H9 (cell line): ENCODE measurements at regions not wholly inside any gene's neighbourhood (a gene's known extent, or its start where the extent isn't known, plus 50 kb on each side); places are given as distances from the start of the nearest gene placed in this dataset.

ENCODE experiments used
- DNase-seq: peaks from one replicate; pipeline ENCODE4 v3.0.0-alpha.2; 2017
- H2AFZ ChIP-seq: one replicate; pipeline ENCODE4 v1.6.1; 2013; ENCODE audit warnings: mild to moderate bottlenecking, low read length, control low read depth, moderate library complexity
- H2AK5ac ChIP-seq: 2 replicates; pipeline ENCODE4 v1.6.1; 2013; ENCODE audit warnings: low read length, control low read depth, mixed read lengths; ENCODE audit not compliant: insufficient read length
- H2BK120ac ChIP-seq: one replicate; pipeline ENCODE4 v1.6.1; 2013; ENCODE audit warnings: low read depth, mild to moderate bottlenecking, low read length, control low read depth, inconsistent platforms; ENCODE audit not compliant: poor library complexity, severe bottlenecking
- H2BK12ac ChIP-seq: 2 replicates; pipeline ENCODE4 v1.6.1; 2013; ENCODE audit warnings: low read length, control low read depth, mixed read lengths, low read depth; ENCODE audit not compliant: insufficient read length
- H2BK15ac ChIP-seq: 2 replicates; pipeline ENCODE4 v1.6.1; 2013; ENCODE audit warnings: low read depth, low read length, control low read depth
- H2BK20ac ChIP-seq: one replicate; pipeline ENCODE4 v1.6.1; 2013; ENCODE audit warnings: low read depth, mild to moderate bottlenecking, low read length, control low read depth, inconsistent platforms; ENCODE audit not compliant: poor library complexity, severe bottlenecking
- H2BK5ac ChIP-seq: 2 replicates; pipeline ENCODE4 v1.6.1; 2013; ENCODE audit warnings: low read length, control low read depth, mixed read lengths; ENCODE audit not compliant: insufficient read length
- H3K14ac ChIP-seq: 2 replicates; pipeline ENCODE4 v1.6.1; 2013; ENCODE audit warnings: low read length, control low read depth; ENCODE audit not compliant: insufficient read depth
- H3K18ac ChIP-seq: 2 replicates; pipeline ENCODE4 v1.6.1; 2013; ENCODE audit warnings: low read depth, mild to moderate bottlenecking, mixed read lengths, low read length, control low read depth; ENCODE audit not compliant: insufficient read length
- H3K23ac ChIP-seq: 2 replicates; pipeline ENCODE4 v1.6.1; 2013; ENCODE audit warnings: low read length, control low read depth, mixed read lengths, low read depth; ENCODE audit not compliant: insufficient read length
- H3K23me2 ChIP-seq: 2 replicates; pipeline ENCODE4 v1.6.1; 2013; ENCODE audit warnings: low read depth, mild to moderate bottlenecking, mixed read lengths, low read length, control low read depth; ENCODE audit not compliant: insufficient read length, poor library complexity, severe bottlenecking
- H3K27ac ChIP-seq: 2 replicates; pipeline ENCODE4 v1.5.1; 2013; ENCODE audit warnings: low read length, control low read depth, mixed read lengths, low read depth; ENCODE audit not compliant: insufficient read length
- H3K27me3 ChIP-seq: 2 replicates; pipeline ENCODE4 v1.6.1; 2013; ENCODE audit warnings: low read length, control low read depth, inconsistent platforms; ENCODE audit not compliant: insufficient read depth
- H3K4ac ChIP-seq: 2 replicates; pipeline ENCODE4 v1.6.1; 2013; ENCODE audit warnings: low read depth, mild to moderate bottlenecking, control low read depth, inconsistent platforms, low read length, moderate library complexity
- H3K4me1 ChIP-seq: 2 replicates; pipeline ENCODE4 v1.6.1; 2013; ENCODE audit warnings: low read length, control low read depth, inconsistent platforms; ENCODE audit not compliant: insufficient read depth
- H3K4me2 ChIP-seq: 2 replicates; pipeline ENCODE4 v1.6.1; 2013; ENCODE audit warnings: low read length, control low read depth, mixed read lengths; ENCODE audit not compliant: insufficient read length, insufficient read depth
- H3K56ac ChIP-seq: 2 replicates; pipeline ENCODE4 v1.6.1; 2013; ENCODE audit warnings: low read depth, mild to moderate bottlenecking, mixed read lengths, low read length, control low read depth; ENCODE audit not compliant: insufficient read length
- H3K79me1 ChIP-seq: 2 replicates; pipeline ENCODE4 v1.6.1; 2013; ENCODE audit warnings: low read depth, mild to moderate bottlenecking, moderate library complexity, low read length, control low read depth, inconsistent platforms; ENCODE audit not compliant: insufficient read depth, poor library complexity, severe bottlenecking
- H3K79me2 ChIP-seq: 2 replicates; pipeline ENCODE4 v1.6.1; 2013; ENCODE audit warnings: low read length, control low read depth, inconsistent platforms; ENCODE audit not compliant: insufficient read depth
- H3K9ac ChIP-seq: 2 replicates; pipeline ENCODE4 v1.6.1; 2013; ENCODE audit warnings: low read length, control low read depth, mixed read lengths; ENCODE audit not compliant: insufficient read length; ENCODE audit errors: extremely low read depth
- H3K9me3 ChIP-seq: one replicate; pipeline ENCODE4 v1.6.1; 2013; ENCODE audit warnings: low read depth, low read length, inconsistent platforms; ENCODE audit not compliant: control insufficient read depth
- H3T11ph ChIP-seq: one replicate; pipeline ENCODE4 v1.6.1; 2013; ENCODE audit warnings: mild to moderate bottlenecking, low read length, control low read depth, inconsistent platforms
- H4K20me1 ChIP-seq: one replicate; pipeline ENCODE4 v1.6.1; 2013; ENCODE audit not compliant: control insufficient read depth, insufficient read length, insufficient read depth
- H4K5ac ChIP-seq: 2 replicates; pipeline ENCODE4 v1.6.1; 2013; ENCODE audit warnings: low read depth, mild to moderate bottlenecking, mixed read lengths, low read length, control low read depth; ENCODE audit not compliant: insufficient read length
- H4K8ac ChIP-seq: replicated peaks from 2 replicates; pipeline ENCODE4 v1.6.1; 2013; ENCODE audit warnings: low read length, control low read depth, mixed read lengths, low read depth; ENCODE audit not compliant: insufficient read length
- H4K91ac ChIP-seq: 2 replicates; pipeline ENCODE4 v1.6.1; 2013; ENCODE audit warnings: low read depth, mild to moderate bottlenecking, moderate library complexity, mixed read lengths, low read length, control low read depth; ENCODE audit not compliant: insufficient read length
- H3K27ac Mint-ChIP-seq, 3 experiments: 2 replicates in 2 of 3; 3 replicates in 1 of 3; pipeline ENCODE4 v1.8.0; 2020 to 2021; ENCODE audit warnings: mixed read lengths in 3 of 3, mild to moderate bottlenecking in 1 of 3, moderate library complexity in 1 of 3
- H3K27me3 Mint-ChIP-seq: 2 replicates; pipeline ENCODE4 v1.8.0; 2021; ENCODE audit warnings: low read depth, mild to moderate bottlenecking, moderate library complexity, mixed read lengths
- H3K36me3 Mint-ChIP-seq, 3 experiments: 2 replicates in 2 of 3; 3 replicates in 1 of 3; pipeline ENCODE4 v1.8.0; 2020 to 2021; ENCODE audit warnings: low read depth in 3 of 3, mixed read lengths in 3 of 3; ENCODE audit not compliant: insufficient read depth in 1 of 3
- H3K4me1 Mint-ChIP-seq, 2 experiments: 2 replicates each; pipeline ENCODE4 v1.8.0; 2020; ENCODE audit warnings: mixed read lengths in 2 of 2
- H3K4me3 Mint-ChIP-seq, 2 experiments: 2 replicates in 1 of 2; 3 replicates in 1 of 2; pipeline ENCODE4 v1.8.0; 2020 to 2021; ENCODE audit warnings: mild to moderate bottlenecking in 2 of 2, mixed read lengths in 2 of 2, moderate library complexity in 1 of 2
- H3K9me3 Mint-ChIP-seq, 2 experiments: 2 replicates in 1 of 2; 3 replicates in 1 of 2; pipeline ENCODE4 v1.8.0; 2020; ENCODE audit warnings: mild to moderate bottlenecking in 2 of 2, mixed read lengths in 2 of 2, moderate library complexity in 1 of 2
- WGBS: extraction: QIAGEN DNeasy Blood & Tissue Kit; methylation state at CpG from one replicate; pipeline ENCODE4 v1.1.7; 2013; ENCODE audit warnings: missing lambda C conversion rate, low lambda C conversion rate, mixed read lengths; ENCODE audit not compliant: insufficient read length; ENCODE audit errors: extremely low coverage; 5-methylcytosine and 5-hydroxymethylcytosine counted together
- TF ChIP-seq, protein P1 (sequence below): fragments of 200-600 bp; sonication (generic); conservative IDR thresholded peaks from 3 replicates; pipeline ENCODE4 v1.8.0; 2021; ENCODE audit warnings: antibody characterized with exemption, mild to moderate bottlenecking

DNA sequence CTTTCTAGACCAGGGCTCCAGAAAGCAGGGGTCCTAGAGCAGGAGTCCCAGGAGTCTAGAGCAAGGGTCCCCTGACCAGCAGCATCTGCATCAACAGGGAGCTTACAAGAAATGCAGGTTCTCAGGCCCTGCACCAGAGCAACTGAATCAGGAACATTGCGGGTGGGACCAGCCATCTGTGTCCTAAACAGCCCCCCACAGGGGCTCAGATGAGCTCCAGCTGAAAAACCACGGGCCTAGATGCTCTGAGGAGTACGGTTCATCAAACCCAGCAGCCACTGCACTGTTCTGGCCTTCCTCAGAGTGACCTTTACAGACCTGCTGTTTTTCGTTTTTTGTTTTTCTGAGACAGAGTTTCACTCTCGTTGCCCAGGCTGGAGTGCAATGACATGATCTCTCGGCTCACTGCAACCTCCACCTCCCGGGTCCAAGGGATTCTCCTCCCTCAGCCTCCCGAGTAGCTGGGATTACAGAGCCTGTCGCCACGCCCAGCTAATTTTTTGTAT lies 438.2 kb downstream of the SOX9 start:
- no peak overlapping the region for H2BK12ac ChIP-seq
- no peak overlapping the region for H3K4me2 ChIP-seq
- H3T11ph ChIP-seq: no peak overlapping the region
- H2BK120ac ChIP-seq: no peak overlapping the region
- no peak overlapping the region for H2BK20ac ChIP-seq
- H2BK5ac ChIP-seq: no peak overlapping the region
- no peak overlapping the region for H4K91ac ChIP-seq
- no peaks in the 10 kb centered on the region for H3K9me3 ChIP-seq
- no peaks in the 10 kb centered on the region for H3K23me2 ChIP-seq
- H4K20me1 ChIP-seq: no peaks in the 10 kb centered on the region
- H3K36me3 Mint-ChIP-seq: no peaks in the 10 kb centered on the region
- H3K27ac Mint-ChIP-seq: no peak overlapping the region
- TF ChIP-seq, protein P1, sequence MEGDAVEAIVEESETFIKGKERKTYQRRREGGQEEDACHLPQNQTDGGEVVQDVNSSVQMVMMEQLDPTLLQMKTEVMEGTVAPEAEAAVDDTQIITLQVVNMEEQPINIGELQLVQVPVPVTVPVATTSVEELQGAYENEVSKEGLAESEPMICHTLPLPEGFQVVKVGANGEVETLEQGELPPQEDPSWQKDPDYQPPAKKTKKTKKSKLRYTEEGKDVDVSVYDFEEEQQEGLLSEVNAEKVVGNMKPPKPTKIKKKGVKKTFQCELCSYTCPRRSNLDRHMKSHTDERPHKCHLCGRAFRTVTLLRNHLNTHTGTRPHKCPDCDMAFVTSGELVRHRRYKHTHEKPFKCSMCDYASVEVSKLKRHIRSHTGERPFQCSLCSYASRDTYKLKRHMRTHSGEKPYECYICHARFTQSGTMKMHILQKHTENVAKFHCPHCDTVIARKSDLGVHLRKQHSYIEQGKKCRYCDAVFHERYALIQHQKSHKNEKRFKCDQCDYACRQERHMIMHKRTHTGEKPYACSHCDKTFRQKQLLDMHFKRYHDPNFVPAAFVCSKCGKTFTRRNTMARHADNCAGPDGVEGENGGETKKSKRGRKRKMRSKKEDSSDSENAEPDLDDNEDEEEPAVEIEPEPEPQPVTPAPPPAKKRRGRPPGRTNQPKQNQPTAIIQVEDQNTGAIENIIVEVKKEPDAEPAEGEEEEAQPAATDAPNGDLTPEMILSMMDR: no peak
- H2BK15ac ChIP-seq: no peak overlapping the region
- H3K9me3 Mint-ChIP-seq: no peaks in the 10 kb centered on the region
- H3K27me3 ChIP-seq: no peaks in the 10 kb centered on the region
- no peak overlapping the region for H3K23ac ChIP-seq
- H3K14ac ChIP-seq: no peak overlapping the region
- no peak overlapping the region for H3K4me3 Mint-ChIP-seq
- H4K5ac ChIP-seq: no peak overlapping the region
- H3K27me3 Mint-ChIP-seq: peaks cover 6% of the 10 kb centered on the region
- no peak overlapping the region for H3K18ac ChIP-seq
- H3K79me1 ChIP-seq: no peaks in the 10 kb centered on the region
- H2AK5ac ChIP-seq: no peak overlapping the region
- no peak overlapping the region for H3K9ac ChIP-seq
- H3K4me1 Mint-ChIP-seq: peaks cover 5 to 7% of the 10 kb centered on the region in 2 experiments; a peak in 3 of 4 replicates
- no peaks in the 10 kb centered on the region for H3K79me2 ChIP-seq
- no peak for DNase-seq
- no peaks in the 10 kb centered on the region for H3K4me1 ChIP-seq
- no peak overlapping the region for H3K56ac ChIP-seq
- WGBS: no CpG with 5 or more reads among the region's 10 CpGs
- no peak overlapping the region for H3K4ac ChIP-seq
- H3K27ac ChIP-seq: no peak overlapping the region
- no peak overlapping the region for H4K8ac ChIP-seq
- H2AFZ ChIP-seq: no peak overlapping the region
